ENCODE measurements at regions not wholly inside any gene's neighbourhood (a gene's known extent, or its start where the extent isn't known, plus 50 kb on each side); places are given as distances from the start of the nearest gene placed in this dataset.

GRCh38 chr1:5509664-5510452 is 482.4 kb downstream of the NPHP4 start (continued):
- TF ChIP-seq ETS1 (IDR thresholded peaks at IDR 0.05) (no peak), CTCF (conservative IDR thresholded peaks at IDR 0.05; ENCODE audit: low read depth in 2 of 2) (peak; percentile 65)

DNA sequence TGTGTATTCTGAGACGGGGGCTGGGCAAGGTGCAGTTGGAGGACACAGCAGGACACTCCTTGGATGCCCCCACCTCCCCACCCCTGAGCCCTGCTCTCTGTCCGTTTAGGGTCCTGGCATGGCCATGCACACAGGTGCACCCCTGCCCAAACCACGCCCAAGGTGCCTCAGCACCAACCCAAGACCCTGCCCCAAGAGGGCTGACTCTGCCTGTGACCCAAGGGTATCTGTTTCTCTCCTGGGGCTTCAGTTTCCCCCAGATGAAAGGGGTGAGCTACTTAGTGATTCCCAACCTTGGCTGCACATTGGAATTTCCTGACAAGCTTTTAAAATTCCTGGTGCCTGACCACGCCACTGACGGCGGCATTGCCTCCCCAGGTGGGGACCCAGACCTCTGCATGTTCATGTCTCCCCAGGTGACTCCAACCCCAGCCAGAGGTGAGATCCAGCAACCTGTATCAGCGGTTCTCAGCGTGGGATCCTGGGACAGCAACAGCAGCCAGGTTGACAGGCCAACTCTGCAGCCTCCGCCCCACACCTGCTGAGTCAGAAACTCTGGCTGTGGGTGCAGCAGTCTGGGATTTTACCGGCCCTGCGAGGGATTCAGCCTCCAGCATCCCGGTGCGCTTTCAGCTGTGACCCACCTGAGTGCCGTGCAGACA is 483.4 kb downstream of the NPHP4 start:
- TF ChIP-seq ETS1 (IDR thresholded peaks at IDR 0.05) (no peak), CTCF (conservative IDR thresholded peaks at IDR 0.05; ENCODE audit: low read depth in 2 of 2) (no peak), JUNB (IDR thresholded peaks at IDR 0.05; ENCODE audit: unreplicated experiment) (no peak), ZNF462 (CRISPR knock-in tag; IDR thresholded peaks at IDR 0.05) (no peak), EZH2phosphoT487 (IDR thresholded peaks at IDR 0.05; ENCODE audit: unreplicated experiment) (no peak), ZNF114 (CRISPR knock-in tag; IDR thresholded peaks at IDR 0.05) (no peak)
- peaks cover 13% of the 10 kb centered on the region for H3K27me3 Mint-ChIP-seq (ENCODE audit: insufficient read depth, low read depth, poor library complexity)
- Histone ChIP-seq H3K9me2 (ENCODE audit: insufficient read depth) (no peaks in the 10 kb centered on the region), H3K79me2 (replicated peaks; ENCODE audit: insufficient read depth) (no peaks in the 10 kb centered on the region), H4K20me1 (replicated peaks; ENCODE audit: insufficient read depth) (no peaks in the 10 kb centered on the region), H3K4me2 (no peak overlapping the region), H3F3A (replicated peaks; ENCODE audit: low read depth) (no peaks in the 10 kb centered on the region), H3K4me1 (ENCODE audit: insufficient read depth) (no peaks in the 10 kb centered on the region), H2AFZ (no peak overlapping the region), H3K27ac (ENCODE audit: low read depth) (no peak overlapping the region), H3K4me3 (no peak overlapping the region), H3K27me3 (ENCODE audit: insufficient read depth) (no peaks in the 10 kb centered on the region), H3K36me3 (ENCODE audit: insufficient read depth) (no peaks in the 10 kb centered on the region)
- H3K9me3 Mint-ChIP-seq: no peaks in the 10 kb centered on the region
- H3K4me1 Mint-ChIP-seq: peaks cover 8% of the 10 kb centered on the region; the same call in 2 of the 3 replicates
- no peak overlapping the region for H3K4me3 Mint-ChIP-seq
- no peaks in the 10 kb centered on the region for H3K36me3 Mint-ChIP-seq (ENCODE audit: low read depth)
- H3K27ac Mint-ChIP-seq: no peak overlapping the region
- DNase-seq (ENCODE audit: low spot score) (no peak), ATAC-seq (no peak)
